GM12878 (cell line): ENCODE measurements at regions not wholly inside any gene's neighbourhood (a gene's known extent, or its start where the extent isn't known, plus 50 kb on each side); places are given as distances from the start of the nearest gene placed in this dataset.

ENCODE experiments used
- ATAC-seq: fragments of 200-7000 bp; cut with Tn5 transposase; 3 replicates; pipeline ENCODE4 v1.9.1; 2020; ENCODE audit warnings: mild to moderate bottlenecking, moderate library complexity
- BruUV-seq: library from RNA; stranded (reverse); fragments of 400-500 nt; replicated peaks from 2 replicates; lab custom pipeline; 2021; lab: Mats Ljungman, UMichigan
- CTCF ChIA-PET: fragments of 300-600 bp; sonication (Branson Sonifier 250); formaldehyde crosslinking; extraction: SDS; loops from one replicate; lab custom pipeline; 2021; ENCODE audit warnings: inconsistent platforms; lab: Yijun Ruan, JAX
- POLR2A ChIA-PET: fragments of 350-600 bp; formaldehyde crosslinking; extraction: SDS; loops from one replicate; lab custom pipeline; 2021; ENCODE audit warnings: inconsistent platforms; lab: Charles Lee
- RAD21 ChIA-PET: fragments of 300-600 bp; sonication (Branson Sonifier 250); formaldehyde crosslinking; loops from one replicate; lab custom pipeline; 2023; ENCODE audit warnings: antibody characterized with exemption; ENCODE audit not compliant: unreplicated experiment; lab: Charles Lee
- SMC1A ChIA-PET: fragments of 300-600 bp; sonication (Branson Sonifier 250); formaldehyde crosslinking; loops from one replicate; lab custom pipeline; 2023; ENCODE audit not compliant: unreplicated experiment, uncharacterized antibody; lab: Charles Lee
- DNase-seq: peaks from one replicate; pipeline ENCODE4 v3.0.0-alpha.2; 2011; ENCODE audit warnings: low read depth, low spot score
- FAIRE-seq: peaks from 3 replicates; lab custom pipeline; 2011; peaks lifted over from hg19 to GRCh38; lab: Jason Lieb, UNC
- H2AFZ ChIP-seq: 2 replicates; pipeline ENCODE4 v1.6.0; 2011; ENCODE audit warnings: low read depth, low read length, control low read depth; ENCODE audit not compliant: control insufficient read depth
- H3K27ac ChIP-seq: 2 replicates; pipeline ENCODE4 v1.5.1; 2011; ENCODE audit warnings: control low read depth; ENCODE audit not compliant: control insufficient read depth, insufficient read depth
- H3K27me3 ChIP-seq, 2 experiments: replicated peaks in 1 of 2; 2 replicates each; pipeline versions ENCODE4 v1.6.0 to v1.6.1; 2011; ENCODE audit warnings: low read length in 1 of 2; ENCODE audit not compliant: control insufficient read depth in 2 of 2, insufficient read depth in 2 of 2
- H3K36me3 ChIP-seq, 2 experiments: 2 replicates each; pipeline ENCODE4 v1.5.1; 2011; ENCODE audit warnings: low read length in 1 of 2; ENCODE audit not compliant: control insufficient read depth in 2 of 2, insufficient read depth in 2 of 2
- H3K4me1 ChIP-seq: 2 replicates; pipeline ENCODE4 v1.6.1; 2011; ENCODE audit warnings: mild to moderate bottlenecking, low read length, moderate library complexity, mixed read lengths; ENCODE audit not compliant: control insufficient read depth, insufficient read depth
- H3K4me2 ChIP-seq: 2 replicates; pipeline ENCODE4 v1.6.0; 2011; ENCODE audit warnings: control low read depth; ENCODE audit not compliant: control insufficient read depth, insufficient read depth
- H3K4me3 ChIP-seq: fragments of 200-600 bp; sonication (generic); 2 replicates; pipeline ENCODE4 v1.5.1; 2016
- H3K79me2 ChIP-seq: 2 replicates; pipeline ENCODE4 v1.6.0; 2011; ENCODE audit warnings: low read length; ENCODE audit not compliant: control insufficient read depth, insufficient read depth
- H3K9ac ChIP-seq: 2 replicates; pipeline ENCODE4 v1.8.0; 2011; ENCODE audit warnings: low read length, control low read depth, mixed read lengths; ENCODE audit not compliant: control insufficient read depth, insufficient read depth
- H3K9me3 ChIP-seq: replicated peaks from 3 replicates; pipeline ENCODE4 v1.5.1; 2011; ENCODE audit warnings: mild to moderate bottlenecking, low read length; ENCODE audit not compliant: control insufficient read depth, insufficient read depth
- H4K20me1 ChIP-seq: 2 replicates; pipeline ENCODE4 v1.6.0; 2011; ENCODE audit not compliant: control insufficient read depth, insufficient read depth
- BRCA1 ChIP-seq: IDR thresholded peaks from 2 replicates; pipeline ENCODE4 v1.6.1; 2011; ENCODE audit warnings: low read depth, low read length, improper control_type of control experiment
- CTCF ChIP-seq, 3 experiments: IDR thresholded peaks in 2 of 3; conservative IDR thresholded peaks in 1 of 3; 2 replicates each; pipeline ENCODE4 v1.5.1; 2011; ENCODE audit warnings: low read depth in 3 of 3, low read length in 3 of 3, mild to moderate bottlenecking in 3 of 3, control low read depth in 2 of 3, moderate library complexity in 2 of 3, inconsistent platforms in 1 of 3, mixed read lengths in 1 of 3; ENCODE audit not compliant: control insufficient read depth in 2 of 3, insufficient read depth in 1 of 3; ENCODE audit errors: extremely low read depth in 1 of 3
- JUND ChIP-seq: IDR thresholded peaks from 2 replicates; pipeline ENCODE4 v1.6.1; 2012; ENCODE audit warnings: low read depth, mild to moderate bottlenecking, low read length, improper control_type of control experiment, moderate library complexity
- RAD21 ChIP-seq: IDR thresholded peaks from 2 replicates; pipeline ENCODE4 v1.6.1; 2011; ENCODE audit warnings: mild to moderate bottlenecking, low read depth, low read length, moderate library complexity; ENCODE audit not compliant: insufficient read depth
- WGBS: methylation state at CpG from one replicate; pipeline ENCODE4 v1.1.6; 2016; ENCODE audit warnings: low lambda C conversion rate; ENCODE audit not compliant: insufficient replicate concordance, insufficient coverage; ENCODE audit errors: missing lambda C conversion rate; 5-methylcytosine and 5-hydroxymethylcytosine counted together
- in situ Hi-C: fragments of 300-500 bp; cut with MboI; formaldehyde crosslinking; loops from 9 replicates; pipeline ENCODE4 v1.14.3; 2018; ENCODE audit warnings: mixed read lengths
- intact Hi-C: fragments of 100-400 bp; cut with micrococcal nuclease; formaldehyde crosslinking; loops from one replicate; pipeline ENCODE4 v1.14.2; 2022; ENCODE audit not compliant: unreplicated experiment

- no peak for ATAC-seq
These were observed 919.1 kb upstream of the EEF2KMT start for GRCh38 chr16:6016530-6017184.

More at GRCh38 chr16:6016530-6017184, 919.1 kb upstream of the EEF2KMT start:
- Histone ChIP-seq H4K20me1 (no peaks in the 10 kb centered on the region), H3K4me3 (no peak overlapping the region), H3K9me3 (no peaks in the 10 kb centered on the region; the same call in 2 of the 3 replicates), H2AFZ (no peak overlapping the region), H3K79me2 (no peaks in the 10 kb centered on the region), H3K9ac (no peak overlapping the region), H3K36me3 (no peaks in the 10 kb centered on the region), H3K4me2 (no peak overlapping the region), H3K4me1 (no peaks in the 10 kb centered on the region), H3K27me3 (no peaks in the 10 kb centered on the region), H3K27ac (no peak overlapping the region)
- POLR2A ChIA-PET: no interaction called here
- intact Hi-C loops (loop anchor here (10.0 kb wide), 1 partner anchor 628 kb away; no protein-coding TSS in a partner anchor), in situ Hi-C loops (no loop called here)
- RAD21 ChIA-PET: interaction anchor here (1.2 to 1.6 kb wide), 2 partner anchors 65 to 626 kb away, joined by 5 read pairs; no protein-coding TSS in a partner anchor
- SMC1A ChIA-PET: interaction anchor here (0.8 kb wide), 1 partner anchor 626 kb away, joined by 3 read pairs; no protein-coding TSS in a partner anchor
- CTCF ChIA-PET: interaction anchor here (0.7 to 1.6 kb wide), 7 partner anchors 41 to 631 kb away, joined by 3 to 9 read pairs (median 3); no protein-coding TSS in a partner anchor
- no TSS peak for BruUV-seq
- 0% methylated on average over 2 of the region's 2 CpGs for WGBS
- TF ChIP-seq RAD21: 0 out of 2 replicates have a peak, but pooled peaks have one; percentile 8
- peak in 1 of 3 experiments; percentile 9; a peak in 1 of 6 replicates for TF ChIP-seq CTCF (IDR thresholded peaks at IDR 0.05 in 2 of 3, conservative IDR thresholded peaks at IDR 0.05 in 1 of 3; ENCODE audit: control insufficient read depth in 2 of 3, extremely low read depth in 1 of 3, insufficient read depth in 1 of 3, low read depth in 3 of 3, low read length in 3 of 3)
- no peak for TF ChIP-seq JUND
- no peak for TF ChIP-seq BRCA1
- no peak for FAIRE-seq
- DNase-seq: no peak
